Spleen (tissue), 11 donors: ENCODE measurements at regions not wholly inside any gene's neighbourhood (a gene's known extent, or its start where the extent isn't known, plus 50 kb on each side); places are given as distances from the start of the nearest gene placed in this dataset.

Experiments used
- DNase-seq: peaks from one replicate; pipeline ENCODE4 v3.0.0-alpha.2; 2020
- H3K27ac ChIP-seq, 8 donors: fragments of 200-600 bp; sonication (generic) in 7 of 8; 1 replicate in 4 of 8; 2 replicates in 4 of 8; pipeline versions ENCODE4 v1.5.0 to v1.8.0; 2016 to 2021; ENCODE audit warnings: inconsistent platforms in 4 of 8, mild to moderate bottlenecking in 4 of 8, moderate library complexity in 1 of 8
- H3K27me3 ChIP-seq, 7 donors: fragments of 200-600 bp; sonication (generic) in 6 of 7; replicated peaks in 1 of 7; 1 replicate in 4 of 7; 2 replicates in 3 of 7; pipeline versions ENCODE4 v1.5.0 to v1.8.0; 2016 to 2021; ENCODE audit warnings: inconsistent platforms in 3 of 7, mild to moderate bottlenecking in 1 of 7
- H3K36me3 ChIP-seq, 6 donors: fragments of 200-600 bp; sonication (generic) in 5 of 6; 1 replicate in 4 of 6; 2 replicates in 2 of 6; pipeline versions ENCODE4 v1.5.0 to v1.8.0; 2016 to 2021; ENCODE audit warnings: inconsistent platforms in 2 of 6
- H3K4me1 ChIP-seq, 6 donors: fragments of 200-600 bp; sonication (generic) in 5 of 6; 1 replicate in 3 of 6; 2 replicates in 3 of 6; pipeline versions ENCODE4 v1.5.0 to v1.8.0; 2016 to 2021; ENCODE audit warnings: inconsistent platforms in 3 of 6
- H3K4me3 ChIP-seq, 8 donors: fragments of 200-600 bp; sonication (generic) in 7 of 8; 1 replicate in 4 of 8; 2 replicates in 4 of 8; pipeline versions ENCODE4 v1.5.0 to v1.8.0; 2016 to 2021; ENCODE audit warnings: inconsistent platforms in 4 of 8, mild to moderate bottlenecking in 4 of 8, moderate library complexity in 2 of 8
- H3K9me3 ChIP-seq, 8 donors: fragments of 200-600 bp; sonication (generic) in 7 of 8; 1 replicate in 4 of 8; 2 replicates in 4 of 8; pipeline versions ENCODE4 v1.5.0 to v1.8.0; 2016 to 2021; ENCODE audit warnings: inconsistent platforms in 4 of 8
- CTCF ChIP-seq, 11 experiments: fragments of 200-600 bp in 7 of 11; fragments of 450-650 bp in 4 of 11; sonication (generic) in 4 of 11; IDR thresholded peaks in 8 of 11; conservative IDR thresholded peaks in 3 of 11; 1 replicate in 7 of 11; 2 replicates in 4 of 11; pipeline versions ENCODE4 v1.4.0 to v1.8.0; 2016 to 2021; ENCODE audit warnings: antibody characterized with exemption in 11 of 11, inconsistent platforms in 4 of 11, mild to moderate bottlenecking in 1 of 11
- POLR2A ChIP-seq, 3 donors: fragments of 450-650 bp; IDR thresholded peaks; one replicate each; pipeline ENCODE4 v1.5.1; 2017; ENCODE audit warnings: antibody characterized with exemption in 3 of 3, mild to moderate bottlenecking in 1 of 3
- POLR2AphosphoS5 ChIP-seq, 3 donors: sonication (generic); formaldehyde crosslinking; IDR thresholded peaks; one replicate each; pipeline ENCODE4 v1.5.1; 2017; ENCODE audit warnings: antibody characterized with exemption in 3 of 3
- WGBS, 5 donors: extraction: QIAGEN DNeasy Blood & Tissue Kit in 3 of 5; methylation state at CpG; one replicate each; pipeline versions ENCODE4 v1.1.5 to v1.1.7; 2013 to 2018; 5-methylcytosine and 5-hydroxymethylcytosine counted together
- intact Hi-C: fragments of 100-400 bp; cut with DNase I; formaldehyde crosslinking; loops from one replicate; pipeline ENCODE4 v1.15.0; 2023; ENCODE audit warnings: low total_unique reads
- donor health status: healthy with polysubstance abuse.
- donor health status: DM: no; HTN: no; CAD: no; lungs with moderate emphysema.
- donor health status: DM: no; HTN: no; CAD: no.
- donor health status: Bipolar disorder and iron deficiency.
- donor health status: healthy.
- donor health status: DM: no; HTN: no; CAD: no.
- donor health status: DM: yes; HTN: yes; CAD: no.

GRCh38 chr2:7400628-7401027 lies 483.4 kb downstream of the RNF144A start:
- intact Hi-C loops, result no loop called here
- H3K9me3 ChIP-seq, result no peaks in the 10 kb centered on the region
- peaks cover 0 to 24% (median 0%) of the 10 kb centered on the region in 7 donors for H3K27me3 ChIP-seq
- no peak overlapping the region for H3K4me3 ChIP-seq
- no peak for DNase-seq
- H3K36me3 ChIP-seq, result no peaks in the 10 kb centered on the region
- WGBS, 5 donors, result 76 to 92% (median 86%) methylated on average over 4 of the region's 4 CpGs
- TF ChIP-seq POLR2A (IDR thresholded peaks at IDR 0.05), result no peak
- no peak for TF ChIP-seq CTCF (IDR thresholded peaks at IDR 0.05 in 8 of 11, conservative IDR thresholded peaks at IDR 0.05 in 3 of 11)
- no peak for TF ChIP-seq POLR2AphosphoS5 (IDR thresholded peaks at IDR 0.05)
- no peak overlapping the region for H3K27ac ChIP-seq
- H3K4me1 ChIP-seq, result peaks cover 0 to 3% (median 0%) of the 10 kb centered on the region in 6 donors

- Histone ChIP-seq H3K9me3 (no peaks in the 10 kb centered on the region), H3K27ac (no peak overlapping the region), H3K4me3 (no peak overlapping the region), H3K4me1 (peaks cover 0 to 3% (median 0%) of the 10 kb centered on the region in 6 donors), H3K27me3 (peaks cover 0 to 34% (median 0%) of the 10 kb centered on the region in 7 donors), H3K36me3 (no peaks in the 10 kb centered on the region)
- no peak for TF ChIP-seq CTCF (IDR thresholded peaks at IDR 0.05 in 8 of 11, conservative IDR thresholded peaks at IDR 0.05 in 3 of 11)
- no peak for TF ChIP-seq POLR2AphosphoS5 (IDR thresholded peaks at IDR 0.05)
- no peak for TF ChIP-seq POLR2A (IDR thresholded peaks at IDR 0.05)
- WGBS, 5 donors, result 84 to 88% (median 88%) methylated on average over 6 of the region's 6 CpGs
- intact Hi-C loops, result no loop called here
- no peak for DNase-seq
These were observed 486.0 kb downstream of the RNF144A start for GRCh38 chr2:7403092-7403775.

GRCh38 chr2:7405861-7406715 lies 488.9 kb downstream of the RNF144A start:
- Histone ChIP-seq H3K9me3 (no peaks in the 10 kb centered on the region), H3K27ac (no peak overlapping the region), H3K4me3 (no peak overlapping the region), H3K27me3 (peaks cover 0 to 34% (median 0%) of the 10 kb centered on the region in 7 donors), H3K4me1 (peaks cover 0 to 3% (median 0%) of the 10 kb centered on the region in 6 donors), H3K36me3 (no peaks in the 10 kb centered on the region)
- no peak for DNase-seq
- 73 to 81% (median 78%) methylated on average over 9 of the region's 9 CpGs for WGBS, 5 donors
- intact Hi-C loops, result no loop called here
- TF ChIP-seq POLR2A (IDR thresholded peaks at IDR 0.05) (no peak), POLR2AphosphoS5 (IDR thresholded peaks at IDR 0.05) (no peak), CTCF (IDR thresholded peaks at IDR 0.05 in 8 of 11, conservative IDR thresholded peaks at IDR 0.05 in 3 of 11) (no peak)

GRCh38 chr2:7407001-7407400 lies 489.8 kb downstream of the RNF144A start:
- no peak for TF ChIP-seq POLR2AphosphoS5 (IDR thresholded peaks at IDR 0.05)
- TF ChIP-seq CTCF (IDR thresholded peaks at IDR 0.05 in 8 of 11, conservative IDR thresholded peaks at IDR 0.05 in 3 of 11), result no peak
- no peak for TF ChIP-seq POLR2A (IDR thresholded peaks at IDR 0.05)
- Histone ChIP-seq H3K4me3 (no peak overlapping the region), H3K4me1 (peaks cover 0 to 3% (median 0%) of the 10 kb centered on the region in 6 donors), H3K9me3 (no peaks in the 10 kb centered on the region), H3K27me3 (peaks cover 0 to 33% (median 0%) of the 10 kb centered on the region in 7 donors), H3K27ac (no peak overlapping the region), H3K36me3 (no peaks in the 10 kb centered on the region)
- intact Hi-C loops, result no loop called here
- DNase-seq, result no peak
- 94 to 96% (median 95%) methylated on average over 7 of the region's 7 CpGs for WGBS, 5 donors
